ENCODE measurements at regions not wholly inside any gene's neighbourhood (a gene's known extent, or its start where the extent isn't known, plus 50 kb on each side); places are given as distances from the start of the nearest gene placed in this dataset.

DNA sequence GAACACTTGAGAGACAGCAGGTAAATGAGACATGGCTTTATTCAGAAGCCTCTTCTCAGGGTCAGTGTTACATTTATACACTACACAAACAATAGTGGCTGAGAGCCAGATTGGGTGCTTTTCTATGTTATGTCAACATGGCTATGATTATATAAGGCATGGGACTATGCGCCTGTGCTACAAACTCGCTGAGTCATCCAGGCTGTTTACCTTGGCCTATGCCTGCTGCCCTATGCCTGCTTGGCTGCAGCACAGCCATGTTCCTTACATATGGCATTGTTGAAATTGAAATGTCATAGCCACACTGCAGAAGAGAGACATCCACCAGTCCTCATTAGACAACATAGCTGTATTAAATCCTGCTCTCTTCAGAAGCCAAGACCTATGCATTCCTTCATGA lies 236.3 kb upstream of the NWD2 start:
- peaks cover 19% of the 10 kb centered on the region for H3K36me3 Mint-ChIP-seq (ENCODE audit: unreplicated experiment)
- H3K9me3 Mint-ChIP-seq (ENCODE audit: unreplicated experiment), result no peaks in the 10 kb centered on the region
- H3K4me3 Mint-ChIP-seq (ENCODE audit: unreplicated experiment), result no peak overlapping the region
- DNase-seq, result no peak
- TF ChIP-seq, protein P1, sequence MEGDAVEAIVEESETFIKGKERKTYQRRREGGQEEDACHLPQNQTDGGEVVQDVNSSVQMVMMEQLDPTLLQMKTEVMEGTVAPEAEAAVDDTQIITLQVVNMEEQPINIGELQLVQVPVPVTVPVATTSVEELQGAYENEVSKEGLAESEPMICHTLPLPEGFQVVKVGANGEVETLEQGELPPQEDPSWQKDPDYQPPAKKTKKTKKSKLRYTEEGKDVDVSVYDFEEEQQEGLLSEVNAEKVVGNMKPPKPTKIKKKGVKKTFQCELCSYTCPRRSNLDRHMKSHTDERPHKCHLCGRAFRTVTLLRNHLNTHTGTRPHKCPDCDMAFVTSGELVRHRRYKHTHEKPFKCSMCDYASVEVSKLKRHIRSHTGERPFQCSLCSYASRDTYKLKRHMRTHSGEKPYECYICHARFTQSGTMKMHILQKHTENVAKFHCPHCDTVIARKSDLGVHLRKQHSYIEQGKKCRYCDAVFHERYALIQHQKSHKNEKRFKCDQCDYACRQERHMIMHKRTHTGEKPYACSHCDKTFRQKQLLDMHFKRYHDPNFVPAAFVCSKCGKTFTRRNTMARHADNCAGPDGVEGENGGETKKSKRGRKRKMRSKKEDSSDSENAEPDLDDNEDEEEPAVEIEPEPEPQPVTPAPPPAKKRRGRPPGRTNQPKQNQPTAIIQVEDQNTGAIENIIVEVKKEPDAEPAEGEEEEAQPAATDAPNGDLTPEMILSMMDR (IDR thresholded peaks at IDR 0.05; ENCODE audit: partially characterized antibody, unreplicated experiment), result no peak
- no peaks in the 10 kb centered on the region for H3K4me1 Mint-ChIP-seq (ENCODE audit: low read depth, unreplicated experiment)
- no peaks in the 10 kb centered on the region for H3K27me3 Mint-ChIP-seq (ENCODE audit: unreplicated experiment)
- H3K27ac Mint-ChIP-seq (ENCODE audit: unreplicated experiment), result no peak overlapping the region

DNA sequence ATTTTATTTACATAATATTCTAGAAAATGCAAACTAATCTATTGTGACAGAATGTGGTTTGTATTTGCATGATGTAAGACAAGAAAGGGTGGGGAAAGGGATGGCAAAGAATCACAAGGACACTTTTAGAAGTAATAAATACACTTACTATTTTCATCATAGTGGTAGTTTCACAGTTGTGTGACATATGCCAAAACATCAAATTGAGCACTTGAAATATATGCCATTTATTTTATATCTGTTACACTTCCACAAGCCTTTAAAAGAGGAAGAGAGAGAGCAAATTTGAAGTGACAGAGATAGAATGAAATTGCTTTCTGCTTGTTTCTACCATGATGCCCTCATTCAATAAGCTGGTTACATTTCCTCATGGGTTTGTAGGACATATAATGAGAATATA lies 230.0 kb upstream of the NWD2 start:
- Mint-ChIP-seq H3K9me3 (ENCODE audit: unreplicated experiment) (no peaks in the 10 kb centered on the region), H3K36me3 (ENCODE audit: unreplicated experiment) (no peaks in the 10 kb centered on the region), H3K4me1 (ENCODE audit: low read depth, unreplicated experiment) (no peaks in the 10 kb centered on the region), H3K27me3 (ENCODE audit: unreplicated experiment) (no peaks in the 10 kb centered on the region), H3K27ac (ENCODE audit: unreplicated experiment) (no peak overlapping the region), H3K4me3 (ENCODE audit: unreplicated experiment) (no peak overlapping the region)
- TF ChIP-seq, protein P1 (IDR thresholded peaks at IDR 0.05; ENCODE audit: partially characterized antibody, unreplicated experiment), result no peak
- DNase-seq, result no peak

DNA sequence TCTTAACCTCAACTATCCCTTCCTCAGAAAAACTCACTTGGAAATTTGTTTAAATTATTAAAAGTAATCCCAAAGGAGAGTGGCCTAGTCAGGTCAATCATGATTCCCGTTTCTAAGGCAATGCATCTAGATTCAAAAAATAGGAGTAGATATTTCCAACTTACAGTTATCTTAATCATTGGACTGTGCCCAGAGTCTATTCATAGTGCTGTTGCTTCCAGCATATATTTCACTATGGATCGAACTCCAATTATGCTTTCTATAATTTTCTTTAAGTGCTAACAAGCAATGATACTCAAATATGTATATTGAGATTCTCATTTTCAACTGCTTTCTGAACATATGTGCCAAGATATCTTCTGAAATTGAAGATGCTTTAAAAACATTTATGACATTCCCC lies 229.2 kb upstream of the NWD2 start:
- TF ChIP-seq, protein P1 (IDR thresholded peaks at IDR 0.05; ENCODE audit: partially characterized antibody, unreplicated experiment), result no peak
- Mint-ChIP-seq H3K27ac (ENCODE audit: unreplicated experiment) (no peak overlapping the region), H3K4me1 (ENCODE audit: low read depth, unreplicated experiment) (no peaks in the 10 kb centered on the region), H3K9me3 (ENCODE audit: unreplicated experiment) (no peaks in the 10 kb centered on the region), H3K36me3 (ENCODE audit: unreplicated experiment) (no peaks in the 10 kb centered on the region), H3K4me3 (ENCODE audit: unreplicated experiment) (no peak overlapping the region), H3K27me3 (ENCODE audit: unreplicated experiment) (no peaks in the 10 kb centered on the region)
- DNase-seq, result no peak

DNA sequence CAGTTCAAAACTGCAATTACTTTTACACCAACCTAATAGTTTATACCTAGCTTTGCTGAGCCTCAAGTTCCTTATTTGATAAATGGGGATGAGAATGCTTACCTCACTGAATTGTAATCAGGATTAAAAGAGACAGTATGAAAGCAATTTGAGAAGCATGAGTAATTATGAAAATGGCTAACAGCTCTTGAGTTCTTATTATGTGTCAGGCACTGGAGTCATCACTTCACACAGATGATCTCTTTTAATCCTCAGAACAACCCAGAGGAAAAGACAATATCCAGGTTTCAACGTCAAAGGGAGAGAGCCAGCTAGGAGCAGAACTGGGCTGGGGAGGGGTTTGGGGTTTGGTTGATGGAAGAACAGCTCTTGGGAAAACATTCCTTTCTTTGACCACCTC lies 221.0 kb upstream of the NWD2 start:
- Mint-ChIP-seq H3K27ac (ENCODE audit: unreplicated experiment) (no peak overlapping the region), H3K36me3 (ENCODE audit: unreplicated experiment) (no peaks in the 10 kb centered on the region), H3K4me1 (ENCODE audit: low read depth, unreplicated experiment) (no peaks in the 10 kb centered on the region), H3K27me3 (ENCODE audit: unreplicated experiment) (no peaks in the 10 kb centered on the region), H3K9me3 (ENCODE audit: unreplicated experiment) (no peaks in the 10 kb centered on the region), H3K4me3 (ENCODE audit: unreplicated experiment) (no peak overlapping the region)
- DNase-seq, result no peak
- TF ChIP-seq, protein P1 (IDR thresholded peaks at IDR 0.05; ENCODE audit: partially characterized antibody, unreplicated experiment), result no peak

DNA sequence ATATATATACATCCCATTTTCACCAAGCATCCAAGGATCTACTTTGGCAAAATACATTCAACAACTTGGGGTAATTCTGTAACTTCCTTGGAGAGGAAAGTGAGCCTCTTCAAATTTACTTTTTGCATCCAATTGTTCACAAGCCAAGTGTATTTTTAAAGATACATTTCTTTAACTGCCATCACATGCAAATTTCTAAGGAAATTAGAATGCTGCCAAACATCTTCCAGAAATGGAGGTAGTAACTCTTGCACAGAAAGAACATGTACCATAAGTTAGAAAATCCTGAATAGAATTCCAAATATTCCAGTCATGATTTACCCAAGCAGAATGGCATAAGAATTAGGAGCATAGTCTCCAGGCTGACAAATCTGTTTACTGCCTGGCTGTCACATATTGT lies 220.5 kb upstream of the NWD2 start:
- TF ChIP-seq, protein P1 (IDR thresholded peaks at IDR 0.05; ENCODE audit: partially characterized antibody, unreplicated experiment), result no peak
- Mint-ChIP-seq H3K4me3 (ENCODE audit: unreplicated experiment) (no peak overlapping the region), H3K27ac (ENCODE audit: unreplicated experiment) (no peak overlapping the region), H3K36me3 (ENCODE audit: unreplicated experiment) (no peaks in the 10 kb centered on the region), H3K27me3 (ENCODE audit: unreplicated experiment) (no peaks in the 10 kb centered on the region), H3K9me3 (ENCODE audit: unreplicated experiment) (no peaks in the 10 kb centered on the region), H3K4me1 (ENCODE audit: low read depth, unreplicated experiment) (no peaks in the 10 kb centered on the region)
- DNase-seq, result no peak
